ENCODE measurements at regions not wholly inside any gene's neighbourhood (a gene's known extent, or its start where the extent isn't known, plus 50 kb on each side); places are given as distances from the start of the nearest gene placed in this dataset.

DNA sequence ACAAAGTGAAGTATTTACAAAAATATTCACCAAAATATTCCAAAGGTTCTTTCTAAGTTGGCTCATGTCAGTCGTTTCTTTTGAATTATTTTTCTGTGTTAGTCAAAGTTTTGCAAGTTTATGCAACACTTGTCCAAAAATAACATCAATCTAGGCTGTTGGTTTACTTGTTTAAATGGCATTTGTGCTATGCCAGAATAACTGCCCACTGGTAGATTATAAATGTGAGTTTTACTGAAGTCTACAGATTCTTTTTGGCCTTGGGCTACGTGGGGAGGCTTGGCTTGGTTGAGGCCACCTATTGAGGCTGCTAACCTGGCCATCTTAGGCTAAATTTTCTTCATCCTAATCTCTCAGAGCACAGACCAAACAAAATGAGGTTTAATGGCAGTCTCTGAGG, 1091.9 kb upstream of the RAG2 start:
- TF ChIP-seq, protein P1, sequence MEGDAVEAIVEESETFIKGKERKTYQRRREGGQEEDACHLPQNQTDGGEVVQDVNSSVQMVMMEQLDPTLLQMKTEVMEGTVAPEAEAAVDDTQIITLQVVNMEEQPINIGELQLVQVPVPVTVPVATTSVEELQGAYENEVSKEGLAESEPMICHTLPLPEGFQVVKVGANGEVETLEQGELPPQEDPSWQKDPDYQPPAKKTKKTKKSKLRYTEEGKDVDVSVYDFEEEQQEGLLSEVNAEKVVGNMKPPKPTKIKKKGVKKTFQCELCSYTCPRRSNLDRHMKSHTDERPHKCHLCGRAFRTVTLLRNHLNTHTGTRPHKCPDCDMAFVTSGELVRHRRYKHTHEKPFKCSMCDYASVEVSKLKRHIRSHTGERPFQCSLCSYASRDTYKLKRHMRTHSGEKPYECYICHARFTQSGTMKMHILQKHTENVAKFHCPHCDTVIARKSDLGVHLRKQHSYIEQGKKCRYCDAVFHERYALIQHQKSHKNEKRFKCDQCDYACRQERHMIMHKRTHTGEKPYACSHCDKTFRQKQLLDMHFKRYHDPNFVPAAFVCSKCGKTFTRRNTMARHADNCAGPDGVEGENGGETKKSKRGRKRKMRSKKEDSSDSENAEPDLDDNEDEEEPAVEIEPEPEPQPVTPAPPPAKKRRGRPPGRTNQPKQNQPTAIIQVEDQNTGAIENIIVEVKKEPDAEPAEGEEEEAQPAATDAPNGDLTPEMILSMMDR (IDR thresholded peaks at IDR 0.05), result no peak
- TF ChIP-seq, protein P2, sequence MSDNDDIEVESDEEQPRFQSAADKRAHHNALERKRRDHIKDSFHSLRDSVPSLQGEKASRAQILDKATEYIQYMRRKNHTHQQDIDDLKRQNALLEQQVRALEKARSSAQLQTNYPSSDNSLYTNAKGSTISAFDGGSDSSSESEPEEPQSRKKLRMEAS (CRISPR knock-in tag; IDR thresholded peaks at IDR 0.05), result no peak
- TF ChIP-seq NFYB (CRISPR knock-in tag; conservative IDR thresholded peaks at IDR 0.05; ENCODE audit: low read depth), result no peak
- TF ChIP-seq, protein P3, sequence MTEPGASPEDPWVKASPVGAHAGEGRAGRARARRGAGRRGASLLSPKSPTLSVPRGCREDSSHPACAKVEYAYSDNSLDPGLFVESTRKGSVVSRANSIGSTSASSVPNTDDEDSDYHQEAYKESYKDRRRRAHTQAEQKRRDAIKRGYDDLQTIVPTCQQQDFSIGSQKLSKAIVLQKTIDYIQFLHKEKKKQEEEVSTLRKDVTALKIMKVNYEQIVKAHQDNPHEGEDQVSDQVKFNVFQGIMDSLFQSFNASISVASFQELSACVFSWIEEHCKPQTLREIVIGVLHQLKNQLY (CRISPR knock-in tag; IDR thresholded peaks at IDR 0.05), result no peak
- TF ChIP-seq, protein P4, sequence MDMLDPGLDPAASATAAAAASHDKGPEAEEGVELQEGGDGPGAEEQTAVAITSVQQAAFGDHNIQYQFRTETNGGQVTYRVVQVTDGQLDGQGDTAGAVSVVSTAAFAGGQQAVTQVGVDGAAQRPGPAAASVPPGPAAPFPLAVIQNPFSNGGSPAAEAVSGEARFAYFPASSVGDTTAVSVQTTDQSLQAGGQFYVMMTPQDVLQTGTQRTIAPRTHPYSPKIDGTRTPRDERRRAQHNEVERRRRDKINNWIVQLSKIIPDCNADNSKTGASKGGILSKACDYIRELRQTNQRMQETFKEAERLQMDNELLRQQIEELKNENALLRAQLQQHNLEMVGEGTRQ (CRISPR knock-in tag; IDR thresholded peaks at IDR 0.05), result no peak

Data from WTC11 (cell line).